Endothelial cell (in vitro differentiated cells): ENCODE measurements at regions not wholly inside any gene's neighbourhood (a gene's known extent, or its start where the extent isn't known, plus 50 kb on each side); places are given as distances from the start of the nearest gene placed in this dataset.
"Not testable (repeated sequence)": the region's sequence is repeated elsewhere in the genome, so short reads cannot be mapped to it uniquely, and the experiment has no call there.

Experiments used
- DNase-seq: peaks from one replicate; pipeline ENCODE4 v3.0.0; 2021; ENCODE audit warnings: low spot score
- H3K27ac Mint-ChIP-seq: one replicate; pipeline ENCODE4 v1.8.0; 2021; ENCODE audit warnings: mixed read lengths, inconsistent platforms; ENCODE audit not compliant: unreplicated experiment
- H3K27me3 Mint-ChIP-seq: one replicate; pipeline ENCODE4 v1.8.0; 2021; ENCODE audit warnings: mild to moderate bottlenecking, moderate library complexity, mixed read lengths, inconsistent platforms; ENCODE audit not compliant: unreplicated experiment
- H3K36me3 Mint-ChIP-seq: one replicate; pipeline ENCODE4 v1.8.0; 2021; ENCODE audit warnings: mild to moderate bottlenecking, low read depth, mixed read lengths, inconsistent platforms; ENCODE audit not compliant: unreplicated experiment
- H3K4me1 Mint-ChIP-seq: one replicate; pipeline ENCODE4 v1.8.0; 2021; ENCODE audit warnings: mild to moderate bottlenecking, mixed read lengths, inconsistent platforms; ENCODE audit not compliant: unreplicated experiment
- H3K4me3 Mint-ChIP-seq: one replicate; pipeline ENCODE4 v1.8.0; 2021; ENCODE audit warnings: mild to moderate bottlenecking, mixed read lengths, inconsistent platforms; ENCODE audit not compliant: unreplicated experiment
- H3K9me3 Mint-ChIP-seq: one replicate; pipeline ENCODE4 v1.8.0; 2021; ENCODE audit warnings: mixed read lengths, inconsistent platforms; ENCODE audit not compliant: unreplicated experiment
- TF ChIP-seq, protein P1 (sequence below): fragments of 200-600 bp; sonication (generic); IDR thresholded peaks from one replicate; pipeline ENCODE4 v1.5.0; 2021; ENCODE audit warnings: antibody characterized with exemption; ENCODE audit not compliant: unreplicated experiment

DNA sequence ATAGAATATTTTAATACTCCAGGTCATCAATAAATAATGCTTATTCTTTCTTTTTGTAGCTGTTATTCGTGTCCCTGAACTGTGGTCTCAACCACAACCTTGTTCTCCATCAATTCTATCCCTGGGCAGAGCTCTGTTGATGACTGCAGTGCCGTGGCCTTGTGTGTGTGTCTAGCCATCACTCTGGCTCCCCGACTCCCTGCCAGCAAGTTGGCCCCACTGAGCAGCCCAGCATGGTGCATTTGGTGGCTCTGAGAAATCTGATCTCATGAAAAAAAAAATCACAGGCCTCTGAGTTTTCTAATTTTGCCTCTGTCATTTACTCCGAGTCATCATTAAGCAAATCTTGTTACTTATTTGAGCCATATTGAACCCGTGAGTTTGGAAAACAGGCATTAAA is 164.7 kb downstream of the GOLGA6L6 start:
- Mint-ChIP-seq H3K27ac (no peak overlapping the region), H3K4me1 (no peaks in the 10 kb centered on the region), H3K4me3 (no peak overlapping the region), H3K9me3 (peaks cover 3% of the 10 kb centered on the region), H3K27me3 (no peaks in the 10 kb centered on the region), H3K36me3 (no peaks in the 10 kb centered on the region)
- no peak for DNase-seq
- TF ChIP-seq, protein P1, sequence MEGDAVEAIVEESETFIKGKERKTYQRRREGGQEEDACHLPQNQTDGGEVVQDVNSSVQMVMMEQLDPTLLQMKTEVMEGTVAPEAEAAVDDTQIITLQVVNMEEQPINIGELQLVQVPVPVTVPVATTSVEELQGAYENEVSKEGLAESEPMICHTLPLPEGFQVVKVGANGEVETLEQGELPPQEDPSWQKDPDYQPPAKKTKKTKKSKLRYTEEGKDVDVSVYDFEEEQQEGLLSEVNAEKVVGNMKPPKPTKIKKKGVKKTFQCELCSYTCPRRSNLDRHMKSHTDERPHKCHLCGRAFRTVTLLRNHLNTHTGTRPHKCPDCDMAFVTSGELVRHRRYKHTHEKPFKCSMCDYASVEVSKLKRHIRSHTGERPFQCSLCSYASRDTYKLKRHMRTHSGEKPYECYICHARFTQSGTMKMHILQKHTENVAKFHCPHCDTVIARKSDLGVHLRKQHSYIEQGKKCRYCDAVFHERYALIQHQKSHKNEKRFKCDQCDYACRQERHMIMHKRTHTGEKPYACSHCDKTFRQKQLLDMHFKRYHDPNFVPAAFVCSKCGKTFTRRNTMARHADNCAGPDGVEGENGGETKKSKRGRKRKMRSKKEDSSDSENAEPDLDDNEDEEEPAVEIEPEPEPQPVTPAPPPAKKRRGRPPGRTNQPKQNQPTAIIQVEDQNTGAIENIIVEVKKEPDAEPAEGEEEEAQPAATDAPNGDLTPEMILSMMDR: no peak

GRCh38 chr15:20372416-20372815 is 169.2 kb downstream of the GOLGA6L6 start:
- H3K9me3 Mint-ChIP-seq, H3K4me3 Mint-ChIP-seq, H3K36me3 Mint-ChIP-seq, DNase-seq, H3K4me1 Mint-ChIP-seq, H3K27ac Mint-ChIP-seq, H3K27me3 Mint-ChIP-seq: not testable (repeated sequence)

DNA sequence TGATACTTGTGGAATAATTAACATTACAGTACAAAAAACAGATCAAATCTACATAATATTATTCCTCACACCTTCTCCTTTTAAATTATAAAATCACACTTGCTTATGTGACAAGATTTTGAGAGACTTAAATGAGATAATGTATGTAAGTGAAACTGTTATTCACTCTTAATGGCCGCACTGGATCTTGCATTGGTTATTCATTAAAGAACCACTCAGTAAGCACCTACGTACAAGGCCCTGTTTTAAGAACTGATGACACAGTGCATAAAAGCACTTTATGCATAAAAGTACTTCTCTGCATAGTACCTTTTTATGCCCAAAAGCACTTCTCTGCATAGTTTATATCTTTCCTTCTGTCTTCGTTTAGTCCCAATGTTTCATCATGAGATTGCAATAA is 172.1 kb downstream of the GOLGA6L6 start:
- DNase-seq: no peak
- no peaks in the 10 kb centered on the region for H3K27me3 Mint-ChIP-seq
- no peaks in the 10 kb centered on the region for H3K4me1 Mint-ChIP-seq
- TF ChIP-seq, protein P1: no peak
- no peak overlapping the region for H3K27ac Mint-ChIP-seq
- H3K36me3 Mint-ChIP-seq: no peaks in the 10 kb centered on the region
- no peak overlapping the region for H3K4me3 Mint-ChIP-seq
- no peaks in the 10 kb centered on the region for H3K9me3 Mint-ChIP-seq

DNA sequence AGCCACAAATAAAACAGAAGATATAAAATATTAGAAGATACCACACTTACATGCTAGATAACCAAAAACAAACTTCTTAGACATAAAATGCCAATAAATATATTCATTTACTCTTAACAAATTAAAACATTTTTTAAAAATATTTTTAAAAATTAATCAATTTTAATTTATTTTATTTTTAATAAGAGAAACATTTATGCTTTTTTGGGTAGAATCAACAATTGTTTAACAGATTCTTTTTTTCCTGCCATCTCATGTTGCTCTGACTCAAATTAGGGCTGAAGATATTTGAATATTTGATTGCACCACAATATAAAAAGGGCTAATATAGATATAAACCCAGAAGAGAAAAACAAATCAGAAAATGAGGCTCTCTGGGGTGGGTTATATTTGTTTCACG is 172.6 kb downstream of the GOLGA6L6 start:
- Mint-ChIP-seq H3K9me3 (no peaks in the 10 kb centered on the region), H3K36me3 (no peaks in the 10 kb centered on the region), H3K27me3 (no peaks in the 10 kb centered on the region), H3K4me3 (no peak overlapping the region), H3K4me1 (no peaks in the 10 kb centered on the region), H3K27ac (no peak overlapping the region)
- no peak for DNase-seq
- TF ChIP-seq, protein P1: no peak

- Mint-ChIP-seq H3K4me3 (no peak overlapping the region), H3K27me3 (no peaks in the 10 kb centered on the region), H3K9me3 (no peaks in the 10 kb centered on the region), H3K4me1 (no peaks in the 10 kb centered on the region), H3K27ac (no peak overlapping the region), H3K36me3 (no peaks in the 10 kb centered on the region)
- TF ChIP-seq, protein P1: no peak
- no peak for DNase-seq
Observed at GRCh38 chr15:20367093-20367492, 174.5 kb downstream of the GOLGA6L6 start.

- not testable (repeated sequence) for H3K4me1 Mint-ChIP-seq, H3K27me3 Mint-ChIP-seq, DNase-seq, H3K27ac Mint-ChIP-seq, H3K36me3 Mint-ChIP-seq, H3K9me3 Mint-ChIP-seq, H3K4me3 Mint-ChIP-seq
Observed at GRCh38 chr15:20363591-20363990, 178.0 kb downstream of the GOLGA6L6 start.
